ENCODE measurements at regions not wholly inside any gene's neighbourhood (a gene's known extent, or its start where the extent isn't known, plus 50 kb on each side); places are given as distances from the start of the nearest gene placed in this dataset.

- TF ChIP-seq CTCF (conservative IDR thresholded peaks at IDR 0.05): no peak
- no peak for TF ChIP-seq EZH2 (IDR thresholded peaks at IDR 0.05; ENCODE audit: low read depth)
Observed at GRCh38 chr3:13221491-13222061, 148.3 kb upstream of the IQSEC1 start.
